ENCODE measurements at regions not wholly inside any gene's neighbourhood (a gene's known extent, or its start where the extent isn't known, plus 50 kb on each side); places are given as distances from the start of the nearest gene placed in this dataset.

- no peaks in the 10 kb centered on the region for H3K4me1 ChIP-seq (ENCODE audit: insufficient read depth, low read length)
- intact Hi-C loops (cut with micrococcal nuclease; ENCODE audit: unreplicated experiment): no loop called here
- CTCF ChIA-PET (ENCODE audit: low intra/inter-chr PET ratio, low total read pairs): no interaction called here
- no peaks in the 10 kb centered on the region for H3K36me3 ChIP-seq (replicated peaks in 1 of 2; ENCODE audit: control insufficient read depth in 1 of 2, insufficient read depth in 2 of 2, low read length in 2 of 2)
- no peaks in the 10 kb centered on the region for H3K9me3 ChIP-seq (ENCODE audit: low read length)
- no peak overlapping the region for H3K4me3 ChIP-seq (replicated peaks in 1 of 3; ENCODE audit: insufficient read depth in 1 of 3, low read depth in 2 of 3, low read length in 3 of 3)
- POLR2A ChIA-PET: no interaction called here
- H3K79me2 ChIP-seq (ENCODE audit: insufficient read depth, low read length): no peaks in the 10 kb centered on the region
- in situ Hi-C loops (cut with HindIII; ENCODE audit: extremely low pct_ligation_motif_present, low pct_unique_long_range_greater_than_20kb): no loop called here
- DNase-seq (ENCODE audit: low spot score) (no peak), FAIRE-seq (no peak), ATAC-seq (no peak)
- H2AFZ ChIP-seq (ENCODE audit: low read length): no peak overlapping the region
- 0% methylated on average over 4 of the region's 5 CpGs for WGBS (ENCODE audit: low lambda C conversion rate)
- no peak overlapping the region for H3K9ac ChIP-seq (ENCODE audit: insufficient read depth, low read depth, low read length)
- TF ChIP-seq ZNF34 (CRISPR knock-in tag; IDR thresholded peaks at IDR 0.05; ENCODE audit: borderline replicate concordance) (no peak), FOSL1 (CRISPR knock-in tag; IDR thresholded peaks at IDR 0.05; ENCODE audit: borderline replicate concordance) (no peak), ZNF33A (CRISPR knock-in tag; IDR thresholded peaks at IDR 0.05; ENCODE audit: borderline replicate concordance) (no peak), HCFC1 (IDR thresholded peaks at IDR 0.05; ENCODE audit: low read depth, low read length) (no peak), HNF1A (IDR thresholded peaks at IDR 0.05; ENCODE audit: low read depth) (no peak), HNF1A (CRISPR knock-in tag; IDR thresholded peaks at IDR 0.05; ENCODE audit: borderline replicate concordance) (no peak), POLR2G (IDR thresholded peaks at IDR 0.05; ENCODE audit: low read depth, low read length) (no peak), PHF20 (CRISPR knock-in tag; IDR thresholded peaks at IDR 0.05) (no peak), ZSCAN9 (CRISPR knock-in tag; IDR thresholded peaks at IDR 0.05; ENCODE audit: borderline replicate concordance) (no peak), FOXK1 (CRISPR knock-in tag; IDR thresholded peaks at IDR 0.05; ENCODE audit: borderline replicate concordance, low read depth) (no peak), SP4 (CRISPR knock-in tag; IDR thresholded peaks at IDR 0.05) (no peak), NFKB2 (CRISPR knock-in tag; IDR thresholded peaks at IDR 0.05; ENCODE audit: borderline replicate concordance) (no peak), NFKBIZ (CRISPR knock-in tag; IDR thresholded peaks at IDR 0.05) (no peak)
- TF ChIP-seq, protein P1, sequence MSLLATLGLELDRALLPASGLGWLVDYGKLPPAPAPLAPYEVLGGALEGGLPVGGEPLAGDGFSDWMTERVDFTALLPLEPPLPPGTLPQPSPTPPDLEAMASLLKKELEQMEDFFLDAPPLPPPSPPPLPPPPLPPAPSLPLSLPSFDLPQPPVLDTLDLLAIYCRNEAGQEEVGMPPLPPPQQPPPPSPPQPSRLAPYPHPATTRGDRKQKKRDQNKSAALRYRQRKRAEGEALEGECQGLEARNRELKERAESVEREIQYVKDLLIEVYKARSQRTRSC (CRISPR knock-in tag; IDR thresholded peaks at IDR 0.05; ENCODE audit: low read depth): no peak
- TF ChIP-seq, protein P2, sequence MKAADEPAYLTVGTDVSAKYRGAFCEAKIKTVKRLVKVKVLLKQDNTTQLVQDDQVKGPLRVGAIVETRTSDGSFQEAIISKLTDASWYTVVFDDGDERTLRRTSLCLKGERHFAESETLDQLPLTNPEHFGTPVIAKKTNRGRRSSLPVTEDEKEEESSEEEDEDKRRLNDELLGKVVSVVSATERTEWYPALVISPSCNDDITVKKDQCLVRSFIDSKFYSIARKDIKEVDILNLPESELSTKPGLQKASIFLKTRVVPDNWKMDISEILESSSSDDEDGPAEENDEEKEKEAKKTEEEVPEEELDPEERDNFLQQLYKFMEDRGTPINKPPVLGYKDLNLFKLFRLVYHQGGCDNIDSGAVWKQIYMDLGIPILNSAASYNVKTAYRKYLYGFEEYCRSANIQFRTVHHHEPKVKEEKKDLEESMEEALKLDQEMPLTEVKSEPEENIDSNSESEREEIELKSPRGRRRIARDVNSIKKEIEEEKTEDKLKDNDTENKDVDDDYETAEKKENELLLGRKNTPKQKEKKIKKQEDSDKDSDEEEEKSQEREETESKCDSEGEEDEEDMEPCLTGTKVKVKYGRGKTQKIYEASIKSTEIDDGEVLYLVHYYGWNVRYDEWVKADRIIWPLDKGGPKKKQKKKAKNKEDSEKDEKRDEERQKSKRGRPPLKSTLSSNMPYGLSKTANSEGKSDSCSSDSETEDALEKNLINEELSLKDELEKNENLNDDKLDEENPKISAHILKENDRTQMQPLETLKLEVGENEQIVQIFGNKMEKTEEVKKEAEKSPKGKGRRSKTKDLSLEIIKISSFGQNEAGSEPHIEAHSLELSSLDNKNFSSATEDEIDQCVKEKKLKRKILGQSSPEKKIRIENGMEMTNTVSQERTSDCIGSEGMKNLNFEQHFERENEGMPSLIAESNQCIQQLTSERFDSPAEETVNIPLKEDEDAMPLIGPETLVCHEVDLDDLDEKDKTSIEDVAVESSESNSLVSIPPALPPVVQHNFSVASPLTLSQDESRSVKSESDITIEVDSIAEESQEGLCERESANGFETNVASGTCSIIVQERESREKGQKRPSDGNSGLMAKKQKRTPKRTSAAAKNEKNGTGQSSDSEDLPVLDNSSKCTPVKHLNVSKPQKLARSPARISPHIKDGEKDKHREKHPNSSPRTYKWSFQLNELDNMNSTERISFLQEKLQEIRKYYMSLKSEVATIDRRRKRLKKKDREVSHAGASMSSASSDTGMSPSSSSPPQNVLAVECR (CRISPR knock-in tag; IDR thresholded peaks at IDR 0.05; ENCODE audit: borderline replicate concordance): no peak
- TF ChIP-seq, protein P3, sequence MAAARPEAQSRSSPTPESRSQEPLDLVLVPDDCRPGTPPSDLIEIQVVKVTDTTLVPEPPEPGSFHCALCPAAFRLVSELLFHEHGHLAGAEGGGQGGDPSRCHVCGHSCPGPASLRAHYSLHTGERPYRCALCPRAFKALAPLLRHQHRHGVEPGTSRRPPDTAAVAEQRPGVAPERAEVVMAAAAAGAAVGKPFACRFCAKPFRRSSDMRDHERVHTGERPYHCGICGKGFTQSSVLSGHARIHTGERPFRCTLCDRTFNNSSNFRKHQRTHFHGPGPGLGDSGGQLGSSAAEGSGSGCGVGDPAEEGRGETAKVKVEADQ (CRISPR knock-in tag; IDR thresholded peaks at IDR 0.05; ENCODE audit: borderline replicate concordance): no peak
- no peak overlapping the region for H3K27ac ChIP-seq (ENCODE audit: extremely low read length, insufficient read depth, low read length)
- BruUV-seq (replicated peaks): no TSS peak
- peaks cover 0 to 2% of the 10 kb centered on the region in 2 experiments; a peak in 1 of 5 replicates for H3K27me3 ChIP-seq (ENCODE audit: control insufficient read depth in 1 of 2, insufficient read depth in 2 of 2, low read length in 2 of 2)
- no peaks in the 10 kb centered on the region for H4K20me1 ChIP-seq (ENCODE audit: insufficient read depth, low read length)
- no peak overlapping the region for H3K4me2 ChIP-seq (ENCODE audit: low read depth, low read length)
These were observed 81.2 kb upstream of the SORCS3 start for GRCh38 chr10:104559935-104560334.
